ENCODE measurements at regions not wholly inside any gene's neighbourhood (a gene's known extent, or its start where the extent isn't known, plus 50 kb on each side); places are given as distances from the start of the nearest gene placed in this dataset.

DNA sequence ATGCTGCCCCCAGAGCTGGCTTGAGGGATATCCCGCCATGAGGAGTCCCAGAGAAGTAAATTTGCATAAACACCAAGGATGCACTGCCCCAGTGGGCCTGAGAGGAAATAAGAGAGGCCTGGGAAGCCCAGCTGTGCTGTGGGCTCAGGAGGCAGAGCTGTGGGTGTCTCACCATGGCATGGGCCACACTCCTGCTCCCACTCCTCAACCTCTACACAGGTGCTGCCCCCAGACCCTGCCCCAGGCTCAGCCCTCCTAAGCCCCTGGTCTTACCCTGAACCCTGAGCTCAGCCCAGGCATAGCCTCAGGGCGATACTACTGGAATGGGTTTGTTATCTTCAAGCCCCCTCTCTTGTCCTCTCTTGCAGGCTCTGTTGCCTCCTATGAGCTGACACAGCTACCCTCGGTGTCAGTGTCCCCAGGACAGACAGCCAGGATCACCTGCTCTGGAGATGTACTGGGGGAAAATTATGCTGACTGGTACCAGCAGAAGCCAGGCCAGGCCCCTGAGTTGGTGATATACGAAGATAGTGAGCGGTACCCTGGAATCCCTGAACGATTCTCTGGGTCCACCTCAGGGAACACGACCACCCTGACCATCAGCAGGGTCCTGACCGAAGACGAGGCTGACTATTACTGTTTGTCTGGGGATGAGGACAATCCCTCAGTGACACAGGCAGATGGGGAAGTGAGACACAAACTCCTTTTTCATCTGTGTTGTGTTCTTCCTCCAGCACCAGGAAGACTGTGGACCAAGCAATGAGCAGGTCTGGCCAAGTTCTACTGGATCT lies 59.9 kb downstream of the GGTLC2 start:
- no peak overlapping the region for H3K4me3 ChIP-seq (ENCODE audit: low read length)
- TF ChIP-seq, protein P1, sequence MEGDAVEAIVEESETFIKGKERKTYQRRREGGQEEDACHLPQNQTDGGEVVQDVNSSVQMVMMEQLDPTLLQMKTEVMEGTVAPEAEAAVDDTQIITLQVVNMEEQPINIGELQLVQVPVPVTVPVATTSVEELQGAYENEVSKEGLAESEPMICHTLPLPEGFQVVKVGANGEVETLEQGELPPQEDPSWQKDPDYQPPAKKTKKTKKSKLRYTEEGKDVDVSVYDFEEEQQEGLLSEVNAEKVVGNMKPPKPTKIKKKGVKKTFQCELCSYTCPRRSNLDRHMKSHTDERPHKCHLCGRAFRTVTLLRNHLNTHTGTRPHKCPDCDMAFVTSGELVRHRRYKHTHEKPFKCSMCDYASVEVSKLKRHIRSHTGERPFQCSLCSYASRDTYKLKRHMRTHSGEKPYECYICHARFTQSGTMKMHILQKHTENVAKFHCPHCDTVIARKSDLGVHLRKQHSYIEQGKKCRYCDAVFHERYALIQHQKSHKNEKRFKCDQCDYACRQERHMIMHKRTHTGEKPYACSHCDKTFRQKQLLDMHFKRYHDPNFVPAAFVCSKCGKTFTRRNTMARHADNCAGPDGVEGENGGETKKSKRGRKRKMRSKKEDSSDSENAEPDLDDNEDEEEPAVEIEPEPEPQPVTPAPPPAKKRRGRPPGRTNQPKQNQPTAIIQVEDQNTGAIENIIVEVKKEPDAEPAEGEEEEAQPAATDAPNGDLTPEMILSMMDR (IDR thresholded peaks at IDR 0.05; ENCODE audit: insufficient read depth, low read depth, low read length, missing control alignments): no peak
- no peak for DNase-seq (ENCODE audit: low read depth)

DNA sequence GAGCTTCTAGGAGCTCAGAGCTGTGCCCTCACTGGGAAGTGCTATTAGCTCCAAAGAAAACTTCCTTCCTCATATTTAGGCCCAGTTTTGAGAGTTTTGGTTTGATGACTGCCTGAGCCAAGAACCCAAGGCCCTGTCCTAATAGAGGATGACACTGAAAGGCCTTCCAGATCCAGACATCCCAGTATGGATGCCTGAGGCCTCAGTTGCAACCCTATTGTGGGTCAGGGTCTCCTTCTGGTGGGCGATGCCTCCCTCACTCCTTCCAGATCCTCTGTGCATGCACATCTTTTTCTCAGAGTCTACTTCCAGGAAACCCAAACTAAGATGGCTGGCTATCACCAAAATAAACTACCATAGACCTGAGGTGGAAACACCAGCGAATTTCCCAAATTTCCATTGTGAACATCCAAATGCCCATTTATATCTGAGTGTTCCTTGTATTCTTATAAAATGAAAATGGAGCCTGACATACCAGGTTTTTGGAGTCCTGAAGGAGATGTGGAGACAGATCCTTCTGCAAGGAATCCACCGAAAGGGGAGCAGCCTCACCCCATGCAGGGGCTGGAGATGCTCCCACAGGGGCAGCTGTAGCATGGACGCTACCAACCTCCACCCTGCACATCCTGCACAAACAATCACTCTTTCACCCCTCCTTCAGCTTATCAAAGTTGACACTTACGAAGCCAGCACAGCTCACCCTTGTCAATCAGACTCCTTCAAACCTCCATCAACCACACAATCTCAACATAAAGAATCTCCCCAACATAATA lies 61.1 kb downstream of the GGTLC2 start:
- TF ChIP-seq, protein P1 (IDR thresholded peaks at IDR 0.05; ENCODE audit: insufficient read depth, low read depth, low read length, missing control alignments): no peak
- DNase-seq (ENCODE audit: low read depth): no peak
- H3K4me3 ChIP-seq (ENCODE audit: low read length): no peak overlapping the region

DNA sequence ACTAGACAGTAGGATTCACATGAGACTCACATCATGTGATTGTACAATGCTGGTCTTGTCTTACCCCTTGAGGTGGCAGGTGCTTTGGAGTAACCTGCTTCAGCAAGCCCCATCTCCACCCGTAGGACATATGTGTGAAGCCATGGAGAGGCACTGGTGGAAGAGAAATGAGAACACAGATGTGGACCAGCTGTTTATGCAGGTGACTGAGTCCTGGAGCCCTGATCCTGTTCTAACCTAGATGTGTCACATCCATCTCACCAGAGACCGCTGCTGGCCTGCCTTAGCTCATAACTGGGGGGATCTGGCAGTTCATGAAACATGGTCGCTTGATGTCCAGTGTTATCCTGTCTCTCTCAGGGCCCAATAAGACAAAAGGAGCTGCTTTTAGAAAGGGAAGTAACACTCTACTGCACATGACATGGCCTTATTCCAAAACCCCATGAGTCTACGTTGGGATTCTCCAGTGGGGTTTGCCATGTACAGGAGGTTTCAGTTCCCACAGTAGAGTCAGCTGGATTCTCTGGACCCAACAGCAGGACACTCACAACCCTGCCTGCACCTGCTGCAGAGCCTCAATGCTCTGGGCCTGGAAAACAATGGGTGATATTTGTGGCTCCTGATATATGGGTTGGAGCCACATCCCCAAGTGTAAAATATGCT lies 62.0 kb downstream of the GGTLC2 start:
- H3K4me3 ChIP-seq (ENCODE audit: low read length): no peak overlapping the region
- no peak for DNase-seq (ENCODE audit: low read depth)
- TF ChIP-seq, protein P1 (IDR thresholded peaks at IDR 0.05; ENCODE audit: insufficient read depth, low read depth, low read length, missing control alignments): no peak

DNA sequence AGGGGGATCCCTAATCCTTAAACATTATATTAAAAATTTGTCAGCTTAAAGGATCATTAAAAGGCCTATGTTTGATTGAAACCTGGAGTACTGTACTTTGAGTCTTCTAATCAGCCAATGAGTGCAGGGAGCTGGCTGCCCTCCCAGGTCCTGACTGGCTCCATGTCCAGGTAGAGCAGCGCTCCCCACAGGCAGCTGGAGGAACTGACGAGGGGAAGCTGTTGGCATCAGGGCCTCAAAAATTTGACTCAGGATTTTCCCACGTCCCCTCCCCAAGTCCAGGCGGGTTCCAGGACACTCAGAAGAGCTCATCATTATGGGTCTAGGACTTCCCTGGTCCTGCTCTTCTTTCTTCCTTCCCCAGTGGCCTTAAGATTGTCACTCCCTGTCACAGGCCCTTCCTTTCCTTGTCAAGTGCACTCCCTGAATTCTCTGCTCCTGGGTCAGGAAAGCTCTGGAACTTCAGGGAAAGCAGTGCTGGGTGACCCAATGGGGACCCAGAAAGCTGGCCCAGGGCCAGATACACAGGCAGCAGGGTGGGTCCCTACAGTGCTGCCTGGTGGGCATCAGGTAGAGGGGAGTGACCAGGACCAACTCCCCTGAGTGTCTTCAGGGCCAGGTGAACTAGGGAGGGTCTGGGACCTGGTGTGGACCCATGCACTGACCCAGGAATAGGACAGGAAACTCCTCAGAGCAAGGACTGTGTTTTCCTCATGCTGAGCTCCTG lies 65.5 kb downstream of the GGTLC2 start:
- DNase-seq (ENCODE audit: low read depth): no peak
- TF ChIP-seq, protein P1 (IDR thresholded peaks at IDR 0.05; ENCODE audit: insufficient read depth, low read depth, low read length, missing control alignments): no peak
- no peak overlapping the region for H3K4me3 ChIP-seq (ENCODE audit: low read length)

DNA sequence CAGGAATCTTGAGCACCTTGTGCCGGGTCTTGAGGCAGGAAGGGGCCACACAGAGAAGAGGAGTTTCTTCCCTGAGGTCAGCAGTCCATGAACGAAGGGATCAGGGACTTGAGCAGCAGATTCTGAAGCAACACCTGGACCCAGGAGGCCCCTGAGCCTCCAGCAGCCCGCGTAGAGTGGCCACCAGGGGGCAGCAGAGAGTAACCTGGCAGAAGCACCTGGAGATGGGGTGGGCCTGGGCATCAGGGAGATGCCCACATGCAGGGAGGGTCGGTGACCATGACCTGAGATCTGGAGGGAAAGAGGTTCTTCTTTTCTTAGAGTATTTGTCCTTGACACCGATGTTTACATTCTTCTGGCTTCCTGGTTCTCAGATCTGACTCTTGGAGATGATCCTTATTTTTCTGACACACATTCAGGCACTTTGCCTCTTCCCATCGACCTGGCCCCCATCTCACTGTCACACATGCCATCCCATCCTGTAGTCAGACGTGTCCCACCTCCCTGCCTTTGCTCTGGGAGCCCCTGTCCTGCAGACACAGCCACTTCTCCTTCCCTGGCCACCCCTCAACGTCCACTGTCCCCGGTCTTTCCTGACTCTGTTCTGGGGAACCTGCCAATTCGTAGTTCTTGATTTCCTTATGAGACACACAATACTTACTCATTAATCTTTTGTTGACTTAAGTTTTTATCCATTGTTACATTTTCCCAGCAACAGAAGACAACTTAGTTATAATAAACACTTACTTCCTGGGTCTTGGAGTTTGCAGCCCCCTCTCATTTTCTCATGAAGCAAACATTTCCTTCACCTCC lies 66.5 kb downstream of the GGTLC2 start:
- peak; percentile 41 for DNase-seq (ENCODE audit: low read depth)
- H3K4me3 ChIP-seq (ENCODE audit: low read length): no peak overlapping the region
- TF ChIP-seq, protein P1 (IDR thresholded peaks at IDR 0.05; ENCODE audit: insufficient read depth, low read depth, low read length, missing control alignments): peak; percentile 95

DNA sequence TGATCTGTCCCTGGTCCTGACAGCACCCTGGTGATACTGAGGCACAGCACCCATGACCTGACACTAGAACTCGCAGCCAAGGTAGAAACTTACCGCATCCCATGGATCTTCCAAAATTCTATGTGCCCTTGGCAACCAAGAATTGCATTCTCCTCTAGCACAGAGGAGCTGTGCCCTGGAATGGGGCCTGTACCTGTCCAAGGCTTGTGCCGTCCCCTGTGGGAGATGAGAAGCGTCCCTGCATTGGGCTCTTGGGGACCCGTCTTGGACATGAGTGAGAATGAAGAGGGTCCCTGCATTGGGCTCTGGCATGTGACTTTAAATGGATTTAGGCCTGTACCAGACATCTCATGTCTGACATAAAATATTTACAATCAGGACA lies 67.1 kb downstream of the GGTLC2 start:
- no peak for DNase-seq (ENCODE audit: low read depth)
- TF ChIP-seq, protein P1 (IDR thresholded peaks at IDR 0.05; ENCODE audit: insufficient read depth, low read depth, low read length, missing control alignments): no peak
- H3K4me3 ChIP-seq (ENCODE audit: low read length): no peak overlapping the region
